T-cell (primary cell): ENCODE measurements at regions not wholly inside any gene's neighbourhood (a gene's known extent, or its start where the extent isn't known, plus 50 kb on each side); places are given as distances from the start of the nearest gene placed in this dataset.

Experiments
- ATAC-seq, 4 experiments: fragments of 200-7000 bp in 3 of 4; fragments of 150-1000 bp in 1 of 4; cut with Tn5 transposase; replicated peaks in 1 of 4; 1 replicate in 3 of 4; 2 replicates in 1 of 4; pipeline ENCODE4 v1.10.0; 2021; ENCODE audit warnings: moderate library complexity in 3 of 4, mild to moderate bottlenecking in 2 of 4, moderate number of reproducible peaks in 1 of 4
- CTCF ChIA-PET, 2 donors: fragments of 300-600 bp; sonication (Branson Sonifier 250); formaldehyde crosslinking; loops; one replicate each; lab custom pipeline; 2022; ENCODE audit warnings: antibody characterized with exemption in 2 of 2; lab: Charles Lee
- POLR2A ChIA-PET, 2 donors: fragments of 300-600 bp; sonication (Branson Sonifier 250); formaldehyde crosslinking; loops; one replicate each; lab custom pipeline; 2022; ENCODE audit warnings: antibody characterized with exemption in 2 of 2; lab: Charles Lee
- DNase-seq, 35 experiments: peaks; one replicate each; pipeline versions ENCODE4 v3.0.0 to v3.0.0-alpha.2; 2013 to 2023
- H3K27ac ChIP-seq: one replicate; pipeline ENCODE4 v1.5.1; 2013; ENCODE audit warnings: low read length
- H3K27me3 ChIP-seq, 2 experiments: replicated peaks in 1 of 2; 1 replicate in 1 of 2; 2 replicates in 1 of 2; pipeline versions ENCODE4 v1.6.1 to v1.7.0; 2013; ENCODE audit warnings: low read length in 1 of 2, mixed read lengths in 1 of 2; ENCODE audit not compliant: control insufficient read depth in 2 of 2, insufficient read depth in 2 of 2; ENCODE audit errors: extremely low read depth in 1 of 2
- H3K36me3 ChIP-seq, 2 donors: 1 replicate in 1 of 2; 2 replicates in 1 of 2; pipeline versions ENCODE4 v1.6.1 to v1.7.0; 2013; ENCODE audit warnings: low read length in 1 of 2; ENCODE audit not compliant: control insufficient read depth in 2 of 2, insufficient read depth in 1 of 2; ENCODE audit errors: extremely low read depth in 1 of 2
- H3K4me1 ChIP-seq, 2 experiments: 1 replicate in 1 of 2; 2 replicates in 1 of 2; pipeline versions ENCODE4 v1.6.1 to v1.7.0; 2013; ENCODE audit warnings: low read length in 2 of 2, mixed read lengths in 1 of 2; ENCODE audit not compliant: insufficient read depth in 2 of 2, control insufficient read depth in 1 of 2; ENCODE audit errors: extremely low read depth in 1 of 2
- H3K4me3 ChIP-seq, 2 donors: 1 replicate in 1 of 2; 2 replicates in 1 of 2; pipeline versions ENCODE4 v1.5.1 to v1.7.0; 2013; ENCODE audit warnings: mild to moderate bottlenecking in 2 of 2, low read length in 1 of 2, moderate library complexity in 1 of 2; ENCODE audit not compliant: control insufficient read depth in 1 of 2; ENCODE audit errors: extremely low read depth in 1 of 2
- H3K9me3 ChIP-seq: 2 replicates; pipeline ENCODE4 v1.7.0; 2013
- H3K27ac Mint-ChIP-seq, 2 donors: one replicate each; pipeline ENCODE4 v1.8.0; 2020 to 2021; ENCODE audit warnings: mild to moderate bottlenecking in 2 of 2, mixed read lengths in 2 of 2
- H3K27me3 Mint-ChIP-seq, 2 donors: one replicate each; pipeline ENCODE4 v1.8.0; 2021 to 2022; ENCODE audit warnings: mixed read lengths in 2 of 2
- H3K36me3 Mint-ChIP-seq: one replicate; pipeline ENCODE4 v1.8.0; 2021; ENCODE audit warnings: mixed read lengths
- H3K4me1 Mint-ChIP-seq, 3 donors: one replicate each; pipeline ENCODE4 v1.8.0; 2020 to 2022; ENCODE audit warnings: mixed read lengths in 3 of 3, mild to moderate bottlenecking in 1 of 3
- H3K4me3 Mint-ChIP-seq, 3 donors: one replicate each; pipeline ENCODE4 v1.8.0; 2020 to 2022; ENCODE audit warnings: mild to moderate bottlenecking in 3 of 3, mixed read lengths in 3 of 3, moderate library complexity in 3 of 3
- H3K9me3 Mint-ChIP-seq, 3 donors: one replicate each; pipeline ENCODE4 v1.8.0; 2020 to 2022; ENCODE audit warnings: mixed read lengths in 3 of 3
- WGBS: methylation state at CpG from one replicate; pipeline ENCODE4 v1.1.5; 2013; ENCODE audit warnings: missing lambda C conversion rate; ENCODE audit not compliant: insufficient coverage; 5-methylcytosine and 5-hydroxymethylcytosine counted together

- 18% methylated on average over 2 of the region's 10 CpGs for WGBS
- no peak for DNase-seq
- H3K4me1 ChIP-seq = no peaks in the 10 kb centered on the region
- H3K4me3 Mint-ChIP-seq = no peak overlapping the region
- peaks cover 21 to 30% of the 10 kb centered on the region in 2 donors for H3K27me3 Mint-ChIP-seq
- no peaks in the 10 kb centered on the region for H3K36me3 Mint-ChIP-seq
- H3K27me3 ChIP-seq = peaks cover 0 to 9% of the 10 kb centered on the region in 2 experiments
- H3K4me3 ChIP-seq = no peak overlapping the region
- POLR2A ChIA-PET = no interaction called here
- H3K36me3 ChIP-seq = no peaks in the 10 kb centered on the region
- no peaks in the 10 kb centered on the region for H3K4me1 Mint-ChIP-seq
- CTCF ChIA-PET = no interaction called here
- H3K27ac Mint-ChIP-seq = no peak overlapping the region
- H3K27ac ChIP-seq = no peak overlapping the region
- H3K9me3 ChIP-seq = no peaks in the 10 kb centered on the region
- ATAC-seq = no peak
- H3K9me3 Mint-ChIP-seq = no peaks in the 10 kb centered on the region
Observed at GRCh38 chr11:134714021-134714656, 302.1 kb upstream of the B3GAT1 start.

DNA sequence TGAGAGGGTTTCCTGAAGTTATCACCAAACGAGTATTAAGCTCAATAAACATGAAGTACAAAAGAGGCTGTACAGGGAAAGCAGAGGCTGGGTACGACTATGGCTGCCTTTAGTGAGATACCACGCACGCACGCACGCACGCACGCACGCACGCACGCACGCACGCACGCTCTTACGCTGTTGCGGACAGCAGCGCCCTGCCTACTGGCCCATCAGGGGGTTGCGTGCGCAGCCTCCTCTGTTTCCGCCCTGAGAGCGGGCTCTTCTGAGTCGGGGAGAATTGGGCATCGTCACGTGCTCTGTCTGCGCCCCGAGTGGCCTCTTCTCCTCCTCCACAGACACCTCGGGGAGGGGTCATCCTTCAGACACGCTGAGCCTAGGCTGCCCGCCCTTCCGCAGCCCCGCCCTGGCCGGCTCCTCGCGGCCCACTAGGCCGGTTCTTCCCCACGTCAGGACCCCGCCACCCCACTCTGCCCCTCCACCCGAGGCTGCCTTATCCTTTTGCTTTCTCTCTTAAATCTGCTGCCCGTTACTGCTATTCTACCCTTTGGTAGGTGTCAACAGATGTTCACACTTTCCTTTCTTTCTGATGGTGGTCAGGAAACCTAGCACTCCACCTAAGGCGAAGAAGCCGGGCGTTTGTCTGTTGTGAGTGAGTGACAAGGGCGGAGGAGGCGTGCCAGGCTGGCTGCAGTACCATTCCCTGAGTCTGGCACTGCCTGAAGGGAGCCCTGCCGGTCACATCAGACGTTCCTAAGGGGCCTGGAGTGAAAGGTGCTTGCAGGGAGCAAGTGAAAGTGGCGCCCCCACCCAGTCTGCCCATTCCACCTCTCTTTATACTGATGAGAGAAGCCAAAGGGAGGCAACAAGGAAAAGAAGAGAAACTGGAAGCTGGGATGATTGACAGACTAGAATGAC is 300.4 kb upstream of the B3GAT1 start:
- Mint-ChIP-seq H3K4me3 (no peak overlapping the region), H3K9me3 (no peaks in the 10 kb centered on the region), H3K27me3 (peaks cover 16 to 26% of the 10 kb centered on the region in 2 donors), H3K4me1 (no peaks in the 10 kb centered on the region), H3K36me3 (no peaks in the 10 kb centered on the region), H3K27ac (no peak overlapping the region)
- no peaks in the 10 kb centered on the region for H3K9me3 ChIP-seq
- CTCF ChIA-PET = no interaction called here
- no peaks in the 10 kb centered on the region for H3K4me1 ChIP-seq
- WGBS = 86% methylated on average over 29 of the region's 47 CpGs
- peaks cover 0 to 9% of the 10 kb centered on the region in 2 experiments for H3K27me3 ChIP-seq
- no peak overlapping the region for H3K4me3 ChIP-seq
- ATAC-seq = peak in 1 of 4 experiments; percentile 36
- POLR2A ChIA-PET = no interaction called here
- peak in 1 of 35 experiments; percentile 2 for DNase-seq
- no peaks in the 10 kb centered on the region for H3K36me3 ChIP-seq
- H3K27ac ChIP-seq = no peak overlapping the region

- ChIA-PET CTCF (no interaction called here), POLR2A (no interaction called here)
- Mint-ChIP-seq H3K4me1 (no peaks in the 10 kb centered on the region), H3K36me3 (no peaks in the 10 kb centered on the region), H3K27me3 (peaks cover 17 to 23% of the 10 kb centered on the region in 2 donors), H3K9me3 (no peaks in the 10 kb centered on the region), H3K27ac (no peak overlapping the region), H3K4me3 (no peak overlapping the region)
- Histone ChIP-seq H3K4me3 (no peak overlapping the region), H3K9me3 (no peaks in the 10 kb centered on the region), H3K27ac (no peak overlapping the region), H3K4me1 (no peaks in the 10 kb centered on the region), H3K27me3 (peaks cover 0 to 9% of the 10 kb centered on the region in 2 experiments), H3K36me3 (no peaks in the 10 kb centered on the region)
- no peak for DNase-seq
- WGBS = 95% methylated on average over 4 of the region's 8 CpGs
- no peak for ATAC-seq
Observed at GRCh38 chr11:134711588-134711987, 299.5 kb upstream of the B3GAT1 start.

GRCh38 chr11:134710861-134711407 is 298.9 kb upstream of the B3GAT1 start:
- no peaks in the 10 kb centered on the region for H3K4me1 Mint-ChIP-seq
- no peaks in the 10 kb centered on the region for H3K36me3 Mint-ChIP-seq
- ChIA-PET POLR2A (no interaction called here), CTCF (no interaction called here)
- no peak for ATAC-seq
- no peak overlapping the region for H3K4me3 Mint-ChIP-seq
- 100% methylated on average over 2 of the region's 4 CpGs for WGBS
- no peaks in the 10 kb centered on the region for H3K36me3 ChIP-seq
- no peak overlapping the region for H3K4me3 ChIP-seq
- DNase-seq = no peak
- H3K27me3 ChIP-seq = peaks cover 0 to 9% of the 10 kb centered on the region in 2 experiments
- H3K9me3 ChIP-seq = no peaks in the 10 kb centered on the region
- H3K9me3 Mint-ChIP-seq = no peaks in the 10 kb centered on the region
- no peaks in the 10 kb centered on the region for H3K4me1 ChIP-seq
- H3K27me3 Mint-ChIP-seq = peaks cover 11 to 16% of the 10 kb centered on the region in 2 donors
- H3K27ac Mint-ChIP-seq = no peak overlapping the region
- no peak overlapping the region for H3K27ac ChIP-seq

GRCh38 chr11:134705858-134706257 is 293.8 kb upstream of the B3GAT1 start:
- ChIA-PET POLR2A (no interaction called here), CTCF (no interaction called here)
- no peak overlapping the region for H3K27ac ChIP-seq
- no peak overlapping the region for H3K4me3 Mint-ChIP-seq
- H3K4me3 ChIP-seq = no peak overlapping the region
- no peaks in the 10 kb centered on the region for H3K36me3 Mint-ChIP-seq
- no peak for DNase-seq
- H3K4me1 Mint-ChIP-seq = no peaks in the 10 kb centered on the region
- no peak overlapping the region for H3K27ac Mint-ChIP-seq
- no peaks in the 10 kb centered on the region for H3K36me3 ChIP-seq
- peaks cover 0 to 20% of the 10 kb centered on the region in 2 experiments for H3K27me3 ChIP-seq
- no peaks in the 10 kb centered on the region for H3K9me3 Mint-ChIP-seq
- peaks cover 14 to 19% of the 10 kb centered on the region in 2 donors for H3K27me3 Mint-ChIP-seq
- no peaks in the 10 kb centered on the region for H3K4me1 ChIP-seq
- no peaks in the 10 kb centered on the region for H3K9me3 ChIP-seq
- WGBS = no CpG with 5 or more reads among the region's 3 CpGs
- no peak for ATAC-seq

GRCh38 chr11:134702827-134703226 is 290.8 kb upstream of the B3GAT1 start:
- H3K4me1 ChIP-seq = no peaks in the 10 kb centered on the region
- no peaks in the 10 kb centered on the region for H3K9me3 ChIP-seq
- ChIA-PET CTCF (no interaction called here), POLR2A (no interaction called here)
- no peak overlapping the region for H3K4me3 ChIP-seq
- no peaks in the 10 kb centered on the region for H3K36me3 ChIP-seq
- no peak overlapping the region for H3K4me3 Mint-ChIP-seq
- H3K27ac ChIP-seq = no peak overlapping the region
- peaks cover 28 to 35% of the 10 kb centered on the region in 2 donors for H3K27me3 Mint-ChIP-seq
- no peak for DNase-seq
- peaks cover 0 to 5% (median 0%) of the 10 kb centered on the region in 3 donors for H3K9me3 Mint-ChIP-seq
- H3K36me3 Mint-ChIP-seq = no peaks in the 10 kb centered on the region
- ATAC-seq = no peak
- no peak overlapping the region for H3K27ac Mint-ChIP-seq
- no CpG with 5 or more reads among the region's 5 CpGs for WGBS
- H3K27me3 ChIP-seq = peaks cover 0 to 22% of the 10 kb centered on the region in 2 experiments
- H3K4me1 Mint-ChIP-seq = no peaks in the 10 kb centered on the region
